Upper lobe of left lung (tissue), 6 donors: ENCODE measurements at regions not wholly inside any gene's neighbourhood (a gene's known extent, or its start where the extent isn't known, plus 50 kb on each side); places are given as distances from the start of the nearest gene placed in this dataset.

Experiments
- ATAC-seq, 2 donors: fragments of 200-7000 bp; cut with Tn5 transposase; one replicate each; pipeline ENCODE4 v1.9.1; 2022; ENCODE audit warnings: mild to moderate bottlenecking in 2 of 2, moderate library complexity in 2 of 2; ENCODE audit not compliant: low FRiP score in 2 of 2
- DNase-seq, 2 donors: peaks; one replicate each; pipeline ENCODE4 v3.0.0-alpha.2; 2019 to 2020
- H3K27ac ChIP-seq, 4 donors: fragments of 200-600 bp; sonication (generic); one replicate each; pipeline ENCODE4 v1.5.1; 2016 to 2019
- H3K27me3 ChIP-seq, 4 donors: fragments of 200-600 bp; sonication (generic); one replicate each; pipeline ENCODE4 v1.5.1; 2017 to 2019
- H3K36me3 ChIP-seq, 4 donors: fragments of 200-600 bp; sonication (generic); one replicate each; pipeline ENCODE4 v1.5.1; 2016 to 2019
- H3K4me1 ChIP-seq, 4 donors: fragments of 200-600 bp; sonication (generic); one replicate each; pipeline ENCODE4 v1.5.1; 2018 to 2019
- H3K4me3 ChIP-seq, 4 donors: fragments of 200-600 bp; sonication (generic); one replicate each; pipeline ENCODE4 v1.5.1; 2017 to 2019; ENCODE audit warnings: mild to moderate bottlenecking in 2 of 4, moderate library complexity in 1 of 4
- H3K9me3 ChIP-seq, 4 donors: fragments of 200-600 bp; sonication (generic); one replicate each; pipeline ENCODE4 v1.5.1; 2018 to 2019
- EP300 ChIP-seq, 4 donors: sonication (generic); formaldehyde crosslinking; IDR thresholded peaks; one replicate each; pipeline ENCODE4 v1.5.1; 2017; ENCODE audit warnings: antibody characterized with exemption in 4 of 4, control low read depth in 2 of 4
- POLR2A ChIP-seq, 4 donors: fragments of 450-650 bp; IDR thresholded peaks; one replicate each; pipeline ENCODE4 v1.5.1; 2016 to 2017; ENCODE audit warnings: antibody characterized with exemption in 4 of 4, mild to moderate bottlenecking in 2 of 4
- POLR2AphosphoS5 ChIP-seq, 2 donors: sonication (generic); formaldehyde crosslinking; IDR thresholded peaks; one replicate each; pipeline ENCODE4 v1.5.1; 2017; ENCODE audit warnings: antibody characterized with exemption in 2 of 2
- WGBS, 2 donors: methylation state at CpG; one replicate each; pipeline ENCODE4 v1.1.5; 2017 to 2018; 5-methylcytosine and 5-hydroxymethylcytosine counted together
- TF ChIP-seq, protein P1 (sequence below), 6 experiments: fragments of 450-650 bp in 4 of 6; fragments of 200-600 bp in 2 of 6; sonication (generic) in 2 of 6; IDR thresholded peaks; one replicate each; pipeline ENCODE4 v1.5.1; 2016 to 2019; ENCODE audit warnings: antibody characterized with exemption in 6 of 6
- donor health status: DM: no; HTN: no; CAD: no; lungs with moderate emphysema.
- donor health status: DM: no; HTN: yes; CAD: no; lungs with severe emphysema.

- no peak overlapping the region for H3K4me3 ChIP-seq
- H3K36me3 ChIP-seq = no peaks in the 10 kb centered on the region
- DNase-seq (no peak), ATAC-seq (no peak)
- no peaks in the 10 kb centered on the region for H3K4me1 ChIP-seq
- H3K27me3 ChIP-seq = no peaks in the 10 kb centered on the region
- H3K27ac ChIP-seq = no peak overlapping the region
- 96% methylated on average over 2 of the region's 2 CpGs; no CpG with 5 or more reads in 1 of the 2 donors for WGBS, 2 donors
- TF ChIP-seq POLR2AphosphoS5 (IDR thresholded peaks at IDR 0.05) (no peak), EP300 (IDR thresholded peaks at IDR 0.05) (no peak), POLR2A (IDR thresholded peaks at IDR 0.05) (no peak)
- TF ChIP-seq, protein P1, sequence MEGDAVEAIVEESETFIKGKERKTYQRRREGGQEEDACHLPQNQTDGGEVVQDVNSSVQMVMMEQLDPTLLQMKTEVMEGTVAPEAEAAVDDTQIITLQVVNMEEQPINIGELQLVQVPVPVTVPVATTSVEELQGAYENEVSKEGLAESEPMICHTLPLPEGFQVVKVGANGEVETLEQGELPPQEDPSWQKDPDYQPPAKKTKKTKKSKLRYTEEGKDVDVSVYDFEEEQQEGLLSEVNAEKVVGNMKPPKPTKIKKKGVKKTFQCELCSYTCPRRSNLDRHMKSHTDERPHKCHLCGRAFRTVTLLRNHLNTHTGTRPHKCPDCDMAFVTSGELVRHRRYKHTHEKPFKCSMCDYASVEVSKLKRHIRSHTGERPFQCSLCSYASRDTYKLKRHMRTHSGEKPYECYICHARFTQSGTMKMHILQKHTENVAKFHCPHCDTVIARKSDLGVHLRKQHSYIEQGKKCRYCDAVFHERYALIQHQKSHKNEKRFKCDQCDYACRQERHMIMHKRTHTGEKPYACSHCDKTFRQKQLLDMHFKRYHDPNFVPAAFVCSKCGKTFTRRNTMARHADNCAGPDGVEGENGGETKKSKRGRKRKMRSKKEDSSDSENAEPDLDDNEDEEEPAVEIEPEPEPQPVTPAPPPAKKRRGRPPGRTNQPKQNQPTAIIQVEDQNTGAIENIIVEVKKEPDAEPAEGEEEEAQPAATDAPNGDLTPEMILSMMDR (IDR thresholded peaks at IDR 0.05) = no peak
- H3K9me3 ChIP-seq = no peaks in the 10 kb centered on the region
Observed at GRCh38 chrX:147675819-147676218, 235.9 kb upstream of the FMR1 start.

DNA sequence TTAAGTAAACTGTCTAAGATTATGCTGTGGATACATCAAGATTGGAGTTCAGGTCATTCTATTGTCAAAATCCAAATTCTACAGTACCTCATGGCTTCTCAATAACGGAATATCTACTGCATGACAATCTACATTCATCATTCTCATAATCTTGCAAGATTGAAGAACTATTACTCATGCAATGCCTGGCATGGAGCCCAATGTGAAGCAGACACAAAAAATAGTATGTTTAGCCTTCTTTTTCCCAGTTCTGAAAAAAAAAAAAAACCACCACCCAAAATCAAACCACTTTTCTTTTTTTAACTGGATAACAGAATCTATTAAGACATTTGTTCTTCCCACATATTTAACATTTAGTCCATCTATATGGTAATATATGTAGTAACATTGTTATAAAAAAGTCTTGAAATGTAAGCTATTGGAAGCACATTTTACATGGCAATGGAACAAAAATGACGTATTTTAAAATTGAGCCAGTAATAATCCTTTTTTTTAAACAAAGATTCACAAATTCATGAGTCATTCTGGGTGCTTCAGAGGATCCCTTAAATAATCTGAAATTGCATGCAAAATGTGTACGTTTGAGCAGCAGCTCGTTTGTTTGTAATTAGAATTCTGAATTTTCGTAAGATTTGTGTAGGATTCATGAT is 232.2 kb upstream of the FMR1 start:
- Histone ChIP-seq H3K27me3 (no peaks in the 10 kb centered on the region), H3K9me3 (no peaks in the 10 kb centered on the region), H3K36me3 (no peaks in the 10 kb centered on the region), H3K4me1 (no peaks in the 10 kb centered on the region), H3K27ac (no peak overlapping the region), H3K4me3 (no peak overlapping the region)
- TF ChIP-seq, protein P1 (IDR thresholded peaks at IDR 0.05) = no peak
- no peak for TF ChIP-seq POLR2AphosphoS5 (IDR thresholded peaks at IDR 0.05)
- TF ChIP-seq POLR2A (IDR thresholded peaks at IDR 0.05) = no peak
- no peak for TF ChIP-seq EP300 (IDR thresholded peaks at IDR 0.05)
- 58 to 64% methylated on average over 5 of the region's 5 CpGs for WGBS, 2 donors
- no peak for ATAC-seq
- no peak for DNase-seq

DNA sequence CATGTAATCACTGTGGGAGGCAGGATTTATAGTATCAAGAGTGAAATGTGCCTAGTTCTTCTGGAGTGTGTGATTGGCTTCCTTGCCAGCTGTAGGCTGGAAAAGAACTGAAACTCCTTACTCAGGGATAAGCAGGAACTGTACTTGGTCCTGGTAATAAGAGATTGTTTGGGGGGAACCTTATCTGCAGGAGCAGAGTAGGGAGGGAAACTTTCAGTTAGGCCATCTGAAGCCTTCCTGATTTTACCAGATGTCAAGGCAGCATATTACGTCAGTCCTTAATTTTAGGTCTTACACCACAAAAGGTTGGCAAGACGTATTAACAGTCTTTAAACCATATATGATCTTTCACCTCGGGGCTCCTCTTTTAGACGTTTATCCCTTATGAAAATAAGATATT is 231.5 kb upstream of the FMR1 start:
- no peak for TF ChIP-seq POLR2AphosphoS5 (IDR thresholded peaks at IDR 0.05)
- TF ChIP-seq, protein P1 (IDR thresholded peaks at IDR 0.05) = no peak
- no peak for TF ChIP-seq EP300 (IDR thresholded peaks at IDR 0.05)
- TF ChIP-seq POLR2A (IDR thresholded peaks at IDR 0.05) = no peak
- Histone ChIP-seq H3K9me3 (no peaks in the 10 kb centered on the region), H3K36me3 (no peaks in the 10 kb centered on the region), H3K27me3 (no peaks in the 10 kb centered on the region), H3K4me3 (no peak overlapping the region), H3K27ac (no peak overlapping the region), H3K4me1 (no peaks in the 10 kb centered on the region)
- 47 to 67% methylated on average over 4 of the region's 4 CpGs for WGBS, 2 donors
- no peak for DNase-seq
- ATAC-seq = no peak

DNA sequence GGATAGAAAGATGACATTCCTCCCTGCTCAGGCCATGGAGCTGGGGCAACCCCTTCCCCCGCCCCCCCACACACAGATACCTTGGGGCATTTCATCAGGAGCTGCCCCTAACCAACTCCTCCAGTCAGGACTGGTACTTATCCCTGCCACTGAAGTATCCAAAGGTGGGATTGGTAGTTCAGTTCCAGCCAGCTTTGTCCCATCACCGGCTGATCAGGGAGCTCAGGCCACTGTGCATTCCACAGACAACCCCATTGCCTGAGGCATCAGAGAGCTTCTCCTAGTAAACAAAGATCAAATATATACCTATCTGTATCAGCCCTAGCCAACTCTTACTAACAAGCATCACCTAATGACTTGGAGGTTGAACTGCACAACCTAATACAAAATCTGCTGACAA is 218.2 kb upstream of the FMR1 start:
- H3K9me3 ChIP-seq = no peaks in the 10 kb centered on the region
- 93% methylated on average over 1 of the region's 2 CpGs; no CpG with 5 or more reads in 1 of the 2 donors for WGBS, 2 donors
- no peak for ATAC-seq

More for the DNA sequence above, 218.2 kb upstream of the FMR1 start:
- no peaks in the 10 kb centered on the region for H3K36me3 ChIP-seq
- TF ChIP-seq POLR2AphosphoS5 (IDR thresholded peaks at IDR 0.05) (no peak), EP300 (IDR thresholded peaks at IDR 0.05) (no peak)
- TF ChIP-seq, protein P1 (IDR thresholded peaks at IDR 0.05) = no peak
- no peaks in the 10 kb centered on the region for H3K27me3 ChIP-seq
- no peak for DNase-seq
- no peaks in the 10 kb centered on the region for H3K4me1 ChIP-seq
- H3K27ac ChIP-seq = no peak overlapping the region
- no peak overlapping the region for H3K4me3 ChIP-seq
